HepG2 (cell line): ENCODE measurements at regions not wholly inside any gene's neighbourhood (a gene's known extent, or its start where the extent isn't known, plus 50 kb on each side); places are given as distances from the start of the nearest gene placed in this dataset.

Experiments used
- CTCF ChIP-seq: sonication (generic); formaldehyde crosslinking; IDR thresholded peaks from 2 replicates; pipeline ENCODE4 v1.5.0; 2020; ENCODE audit warnings: mild to moderate bottlenecking, missing genetic modification reagents, moderate library complexity
- EP300 ChIP-seq, 3 experiments: sonication (generic) in 1 of 3; formaldehyde crosslinking in 1 of 3; IDR thresholded peaks; 2 replicates each; pipeline versions ENCODE4 v1.5.1 to v1.6.1; 2011 to 2020; ENCODE audit warnings: low read depth in 2 of 3, low read length in 2 of 3, borderline replicate concordance in 1 of 3, improper control_type of control experiment in 1 of 3, mild to moderate bottlenecking in 1 of 3, missing genetic modification reagents in 1 of 3, moderate library complexity in 1 of 3
- PATZ1 ChIP-seq: sonication (generic); formaldehyde crosslinking; IDR thresholded peaks from 2 replicates; pipeline ENCODE4 v1.4.0; 2020; ENCODE audit warnings: missing genetic modification reagents
- REL ChIP-seq: sonication (generic); formaldehyde crosslinking; conservative IDR thresholded peaks from 2 replicates; pipeline ENCODE4 v1.8.0; 2022; ENCODE audit warnings: mild to moderate bottlenecking, missing genetic modification reagents, moderate library complexity
- ZBTB26 ChIP-seq: IDR thresholded peaks from 2 replicates; pipeline ENCODE4 v1.6.1; 2016; ENCODE audit warnings: missing compliant biosample characterization, missing genetic modification reagents, borderline replicate concordance
- ZNF501 ChIP-seq: sonication (generic); formaldehyde crosslinking; IDR thresholded peaks from 2 replicates; pipeline ENCODE4 v1.5.1; 2020; ENCODE audit warnings: mild to moderate bottlenecking, moderate library complexity, missing genetic modification reagents
- ZNF841 ChIP-seq: sonication (generic); formaldehyde crosslinking; IDR thresholded peaks from 2 replicates; pipeline ENCODE4 v1.8.1; 2023; ENCODE audit warnings: missing genetic modification reagents, borderline replicate concordance

DNA sequence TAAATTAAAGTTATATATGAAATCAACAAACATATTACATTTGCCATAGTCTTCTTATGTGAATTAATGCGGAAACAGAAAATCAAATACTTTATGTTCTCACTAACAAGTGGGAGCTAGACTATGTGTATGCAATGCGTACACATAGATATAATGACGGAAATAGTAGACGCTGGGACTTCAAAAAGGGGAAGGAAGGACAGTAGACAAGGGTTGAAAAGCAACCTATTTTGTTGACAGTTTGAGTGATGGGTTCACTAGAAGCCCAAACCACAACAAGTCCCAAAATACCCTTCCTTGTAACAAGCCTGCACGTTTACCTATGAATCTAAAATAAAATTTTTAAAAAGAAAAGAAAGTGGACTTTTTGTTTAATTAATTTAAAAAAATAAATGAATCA, 430.8 kb upstream of the CNTN5 start:
- TF ChIP-seq EP300 (IDR thresholded peaks at IDR 0.05; ENCODE audit: low read depth in 2 of 2, low read length in 2 of 2) (no peak), EP300 (CRISPR knock-in tag; IDR thresholded peaks at IDR 0.05; ENCODE audit: borderline replicate concordance) (no peak), PATZ1 (no peak), ZNF501 (CRISPR knock-in tag) (no peak), ZBTB26 (CRISPR knock-in tag) (no peak), CTCF (no peak), ZNF841 (CRISPR knock-in tag) (no peak), REL (CRISPR knock-in tag) (no peak)
